PC-9 (cell line): ENCODE measurements at regions not wholly inside any gene's neighbourhood (a gene's known extent, or its start where the extent isn't known, plus 50 kb on each side); places are given as distances from the start of the nearest gene placed in this dataset.

ENCODE experiments used
- BruUV-seq: library from RNA; stranded (reverse); fragments of 400-500 nt; replicated peaks from 2 replicates; lab custom pipeline; 2021; lab: Mats Ljungman, UMichigan
- CTCF ChIA-PET: fragments of 300-600 bp; sonication (Branson Sonifier 250); formaldehyde crosslinking; loops from one replicate; lab custom pipeline; 2022; ENCODE audit warnings: antibody characterized with exemption; lab: Charles Lee
- POLR2A ChIA-PET: fragments of 300-600 bp; sonication (Branson Sonifier 250); formaldehyde crosslinking; loops from one replicate; lab custom pipeline; 2022; ENCODE audit warnings: antibody characterized with exemption; ENCODE audit not compliant: unreplicated experiment; lab: Charles Lee
- DNase-seq, 2 experiments: peaks; one replicate each; pipeline versions ENCODE4 v3.0.0 to v3.0.0-alpha.2; 2015 to 2022; ENCODE audit warnings: mixed read lengths in 1 of 2
- H2AFZ ChIP-seq: fragments of 200-600 bp; sonication (generic); 2 replicates; pipeline ENCODE4 v1.8.1; 2017; ENCODE audit warnings: antibody characterized with exemption
- H3F3A ChIP-seq: fragments of 200-600 bp; sonication (generic); 2 replicates; pipeline ENCODE4 v1.8.1; 2017; ENCODE audit warnings: antibody characterized with exemption, mild to moderate bottlenecking, low read depth; ENCODE audit not compliant: insufficient read depth
- H3K27ac ChIP-seq: fragments of 200-600 bp; sonication (generic); 2 replicates; pipeline ENCODE4 v1.6.1; 2016; ENCODE audit warnings: mixed run types
- H3K27me3 ChIP-seq: fragments of 200-600 bp; sonication (generic); 2 replicates; pipeline ENCODE4 v1.6.1; 2016; ENCODE audit warnings: low read depth, mixed run types; ENCODE audit not compliant: insufficient read depth
- H3K36me3 ChIP-seq: fragments of 200-600 bp; sonication (generic); 2 replicates; pipeline ENCODE4 v1.6.1; 2016; ENCODE audit warnings: low read depth, mixed run types
- H3K4me1 ChIP-seq: fragments of 200-600 bp; sonication (generic); replicated peaks from 2 replicates; pipeline ENCODE4 v1.6.1; 2016; ENCODE audit warnings: mixed run types; ENCODE audit not compliant: insufficient read depth
- H3K4me2 ChIP-seq: fragments of 200-600 bp; sonication (generic); 2 replicates; pipeline ENCODE4 v1.6.1; 2017; ENCODE audit warnings: mixed run types
- H3K4me3 ChIP-seq: fragments of 200-600 bp; sonication (generic); 2 replicates; pipeline ENCODE4 v1.6.1; 2016; ENCODE audit warnings: mixed run types
- H3K79me2 ChIP-seq: fragments of 200-600 bp; sonication (generic); 2 replicates; pipeline ENCODE4 v1.6.1; 2017; ENCODE audit warnings: low read depth, mixed run types
- H3K9me2 ChIP-seq: fragments of 200-600 bp; sonication (generic); 2 replicates; pipeline ENCODE4 v1.8.1; 2017; ENCODE audit warnings: mild to moderate bottlenecking; ENCODE audit not compliant: insufficient read depth
- H3K9me3 ChIP-seq: fragments of 200-600 bp; sonication (generic); 2 replicates; pipeline ENCODE4 v1.8.1; 2016; ENCODE audit warnings: low read depth; ENCODE audit not compliant: insufficient read depth
- H4K20me1 ChIP-seq: fragments of 200-600 bp; sonication (generic); 2 replicates; pipeline ENCODE4 v1.8.1; 2017; ENCODE audit not compliant: insufficient read depth
- CTCF ChIP-seq: fragments of 200-600 bp; sonication (generic); conservative IDR thresholded peaks from 2 replicates; pipeline ENCODE4 v1.6.1; 2017; ENCODE audit warnings: mixed run types, antibody characterized with exemption, mild to moderate bottlenecking, moderate library complexity
- EZH2 ChIP-seq: fragments of 200-600 bp; sonication (generic); IDR thresholded peaks from 2 replicates; pipeline ENCODE4 v1.8.0; 2017; ENCODE audit warnings: antibody characterized with exemption, low read depth
- intact Hi-C: fragments of 100-400 bp; cut with micrococcal nuclease; formaldehyde crosslinking; loops from one replicate; pipeline ENCODE4 v1.10.0; 2022; ENCODE audit not compliant: unreplicated experiment

GRCh38 chr10:90020506-90020905 is 319.1 kb downstream of the KIF20B start:
- Histone ChIP-seq H3K9me3 (no peaks in the 10 kb centered on the region), H3K36me3 (no peaks in the 10 kb centered on the region), H3K9me2 (no peaks in the 10 kb centered on the region), H3K4me2 (no peak overlapping the region), H4K20me1 (no peaks in the 10 kb centered on the region), H3K4me1 (no peaks in the 10 kb centered on the region), H3F3A (no peaks in the 10 kb centered on the region), H3K27ac (no peak overlapping the region), H3K79me2 (no peaks in the 10 kb centered on the region), H2AFZ (no peak overlapping the region), H3K27me3 (no peaks in the 10 kb centered on the region), H3K4me3 (no peak overlapping the region)
- no TSS peak for BruUV-seq
- POLR2A ChIA-PET: no interaction called here
- intact Hi-C loops: no loop called here
- TF ChIP-seq EZH2 (no peak), CTCF (no peak)
- DNase-seq: no peak
- CTCF ChIA-PET: no interaction called here

GRCh38 chr10:90023950-90024349 is 322.6 kb downstream of the KIF20B start:
- ChIA-PET POLR2A (no interaction called here), CTCF (no interaction called here)
- Histone ChIP-seq H3K4me2 (no peak overlapping the region), H3K27ac (no peak overlapping the region), H3K4me1 (no peaks in the 10 kb centered on the region), H3F3A (no peaks in the 10 kb centered on the region), H3K36me3 (no peaks in the 10 kb centered on the region), H2AFZ (no peak overlapping the region), H3K79me2 (no peaks in the 10 kb centered on the region), H3K27me3 (no peaks in the 10 kb centered on the region), H3K9me3 (no peaks in the 10 kb centered on the region), H4K20me1 (no peaks in the 10 kb centered on the region), H3K4me3 (no peak overlapping the region), H3K9me2 (no peaks in the 10 kb centered on the region)
- DNase-seq: no peak
- no TSS peak for BruUV-seq
- no peak for TF ChIP-seq EZH2
- TF ChIP-seq CTCF: no peak
- intact Hi-C loops: no loop called here

GRCh38 chr10:90028312-90028711 is 326.9 kb downstream of the KIF20B start:
- Histone ChIP-seq H3F3A (no peaks in the 10 kb centered on the region), H3K27ac (no peak overlapping the region), H4K20me1 (no peaks in the 10 kb centered on the region), H3K9me2 (no peaks in the 10 kb centered on the region), H3K79me2 (no peaks in the 10 kb centered on the region), H3K4me3 (no peak overlapping the region), H2AFZ (no peak overlapping the region), H3K4me2 (no peak overlapping the region), H3K4me1 (no peaks in the 10 kb centered on the region), H3K27me3 (no peaks in the 10 kb centered on the region), H3K9me3 (no peaks in the 10 kb centered on the region), H3K36me3 (no peaks in the 10 kb centered on the region)
- DNase-seq: no peak
- TF ChIP-seq CTCF (no peak), EZH2 (no peak)
- no TSS peak for BruUV-seq
- ChIA-PET POLR2A (no interaction called here), CTCF (no interaction called here)
- intact Hi-C loops: no loop called here
